Smooth muscle cell (in vitro differentiated cells): ENCODE measurements at regions not wholly inside any gene's neighbourhood (a gene's known extent, or its start where the extent isn't known, plus 50 kb on each side); places are given as distances from the start of the nearest gene placed in this dataset.

Source experiments
- DNase-seq: peaks from one replicate; lab custom pipeline; 2025; ENCODE audit not compliant: unreplicated experiment; lab: John Stamatoyannopoulos, UW
- H2AFZ ChIP-seq: fragments of 200-600 bp; sonication (generic); 2 replicates; pipeline ENCODE4 v1.6.0; 2016; ENCODE audit warnings: antibody characterized with exemption, low read depth, mild to moderate bottlenecking
- H3F3A ChIP-seq: fragments of 200-600 bp; sonication (generic); 2 replicates; pipeline ENCODE4 v1.6.0; 2017; ENCODE audit warnings: antibody characterized with exemption, low read depth
- H3K27ac ChIP-seq: fragments of 200-600 bp; sonication (generic); 2 replicates; pipeline ENCODE4 v1.5.1; 2016; ENCODE audit warnings: low read depth, mild to moderate bottlenecking
- H3K27me3 ChIP-seq: fragments of 200-600 bp; sonication (generic); 2 replicates; pipeline ENCODE4 v1.6.1; 2016; ENCODE audit warnings: low read depth, mild to moderate bottlenecking
- H3K36me3 ChIP-seq: fragments of 200-600 bp; sonication (generic); 2 replicates; pipeline ENCODE4 v1.5.1; 2016; ENCODE audit warnings: low read depth
- H3K4me1 ChIP-seq: fragments of 200-600 bp; sonication (generic); 2 replicates; pipeline ENCODE4 v1.5.1; 2016; ENCODE audit warnings: low read depth
- H3K4me2 ChIP-seq: fragments of 200-600 bp; sonication (generic); 2 replicates; pipeline ENCODE4 v1.6.0; 2016; ENCODE audit warnings: mild to moderate bottlenecking
- H3K4me3 ChIP-seq: fragments of 200-600 bp; sonication (generic); 2 replicates; pipeline ENCODE4 v1.5.1; 2016; ENCODE audit warnings: mild to moderate bottlenecking
- H3K79me2 ChIP-seq: fragments of 200-600 bp; sonication (generic); 2 replicates; pipeline ENCODE4 v1.6.0; 2016; ENCODE audit warnings: low read depth, mild to moderate bottlenecking
- H3K9ac ChIP-seq: fragments of 200-600 bp; sonication (generic); 2 replicates; pipeline ENCODE4 v1.6.0; 2016; ENCODE audit warnings: low read depth
- H3K9me3 ChIP-seq: fragments of 200-600 bp; sonication (generic); replicated peaks from 2 replicates; pipeline ENCODE4 v1.5.1; 2016; ENCODE audit warnings: low read depth
- H4K20me1 ChIP-seq: fragments of 200-600 bp; sonication (generic); 2 replicates; pipeline ENCODE4 v1.6.0; 2016; ENCODE audit warnings: low read depth
- WGBS: methylation state at CpG from one replicate; pipeline ENCODE4 v1.1.7; 2016; ENCODE audit warnings: low lambda C conversion rate; 5-methylcytosine and 5-hydroxymethylcytosine counted together
- TF ChIP-seq, protein P1 (sequence below): fragments of 200-600 bp; sonication (generic); IDR thresholded peaks from 2 replicates; pipeline ENCODE4 v1.5.1; 2017; ENCODE audit warnings: borderline replicate concordance, mild to moderate bottlenecking, antibody characterized with exemption; ENCODE audit not compliant: insufficient read depth, poor library complexity, severe bottlenecking

DNA sequence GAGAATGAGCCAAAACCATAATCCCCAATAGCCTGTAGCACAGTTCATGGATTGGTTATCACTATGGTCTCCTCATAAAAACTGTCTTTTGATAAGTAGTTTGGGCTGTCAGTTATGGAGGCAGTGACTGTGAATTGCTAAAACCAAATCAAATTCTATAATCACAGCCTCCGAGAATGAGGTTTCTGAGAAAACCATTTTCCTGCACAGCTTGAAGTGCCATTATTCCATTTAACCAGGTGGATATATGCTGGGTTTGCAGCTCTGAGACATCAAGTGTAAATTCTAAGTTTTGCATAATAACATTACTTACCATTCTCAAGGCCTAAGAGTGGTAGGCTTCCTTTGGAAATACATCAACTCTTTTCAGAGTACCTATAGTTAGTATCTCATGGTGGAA lies 485.4 kb downstream of the FRK start:
- Histone ChIP-seq H3K4me1 (peaks cover 3% of the 10 kb centered on the region), H3K27me3 (no peaks in the 10 kb centered on the region), H3K36me3 (no peaks in the 10 kb centered on the region), H2AFZ (no peak overlapping the region), H3K9ac (no peak overlapping the region), H3K79me2 (no peaks in the 10 kb centered on the region), H3K4me2 (no peak overlapping the region), H3K4me3 (no peak overlapping the region), H3K27ac (no peak overlapping the region), H4K20me1 (no peaks in the 10 kb centered on the region), H3F3A (no peaks in the 10 kb centered on the region), H3K9me3 (no peaks in the 10 kb centered on the region)
- TF ChIP-seq, protein P1, sequence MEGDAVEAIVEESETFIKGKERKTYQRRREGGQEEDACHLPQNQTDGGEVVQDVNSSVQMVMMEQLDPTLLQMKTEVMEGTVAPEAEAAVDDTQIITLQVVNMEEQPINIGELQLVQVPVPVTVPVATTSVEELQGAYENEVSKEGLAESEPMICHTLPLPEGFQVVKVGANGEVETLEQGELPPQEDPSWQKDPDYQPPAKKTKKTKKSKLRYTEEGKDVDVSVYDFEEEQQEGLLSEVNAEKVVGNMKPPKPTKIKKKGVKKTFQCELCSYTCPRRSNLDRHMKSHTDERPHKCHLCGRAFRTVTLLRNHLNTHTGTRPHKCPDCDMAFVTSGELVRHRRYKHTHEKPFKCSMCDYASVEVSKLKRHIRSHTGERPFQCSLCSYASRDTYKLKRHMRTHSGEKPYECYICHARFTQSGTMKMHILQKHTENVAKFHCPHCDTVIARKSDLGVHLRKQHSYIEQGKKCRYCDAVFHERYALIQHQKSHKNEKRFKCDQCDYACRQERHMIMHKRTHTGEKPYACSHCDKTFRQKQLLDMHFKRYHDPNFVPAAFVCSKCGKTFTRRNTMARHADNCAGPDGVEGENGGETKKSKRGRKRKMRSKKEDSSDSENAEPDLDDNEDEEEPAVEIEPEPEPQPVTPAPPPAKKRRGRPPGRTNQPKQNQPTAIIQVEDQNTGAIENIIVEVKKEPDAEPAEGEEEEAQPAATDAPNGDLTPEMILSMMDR, result no peak
- DNase-seq, result no peak
- WGBS, result 100% methylated on average over 1 of the region's 1 CpG

DNA sequence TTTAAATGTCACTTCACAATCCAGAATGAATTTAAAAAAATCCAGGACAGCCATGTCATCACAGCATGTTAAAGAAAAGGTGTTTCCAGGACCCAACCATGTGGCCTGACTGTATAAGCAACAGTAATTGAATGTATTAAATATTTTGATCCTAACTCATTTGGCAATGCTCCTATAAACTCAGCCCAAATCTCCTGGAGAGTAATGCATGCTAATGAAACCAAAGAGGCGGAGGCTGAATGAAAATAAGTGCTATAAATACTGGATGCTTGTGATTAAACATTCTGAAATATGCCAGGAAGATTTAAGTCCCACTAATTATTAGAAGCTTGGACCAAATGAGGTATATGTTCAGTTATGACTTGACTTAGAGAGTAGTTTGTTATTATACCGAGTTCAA lies 486.8 kb downstream of the FRK start:
- Histone ChIP-seq H3K27ac (no peak overlapping the region), H4K20me1 (no peaks in the 10 kb centered on the region), H3K36me3 (no peaks in the 10 kb centered on the region)

DNA sequence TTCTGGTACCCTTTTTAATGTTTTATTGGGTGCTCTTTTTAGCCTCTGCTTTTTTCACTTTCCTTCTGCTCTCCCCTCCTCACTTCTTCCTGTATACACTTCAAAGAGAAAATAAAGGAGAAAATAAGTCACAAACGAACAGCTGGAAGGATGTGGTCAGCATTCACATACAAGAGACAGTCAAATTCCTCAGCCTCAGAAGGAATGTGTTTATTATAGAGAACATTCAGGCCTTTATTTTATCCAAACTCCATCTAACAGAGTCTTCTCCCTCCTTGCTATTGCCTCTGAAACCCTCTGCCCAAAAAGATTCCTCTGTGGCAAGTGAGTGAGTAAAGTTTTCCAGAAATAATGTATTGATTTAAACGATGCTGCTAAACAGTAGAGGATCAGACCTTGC lies 490.4 kb downstream of the FRK start:
- no peaks in the 10 kb centered on the region for H3K79me2 ChIP-seq
- H3K9me3 ChIP-seq, result no peaks in the 10 kb centered on the region
- no peaks in the 10 kb centered on the region for H3F3A ChIP-seq
- no peak overlapping the region for H3K9ac ChIP-seq
- TF ChIP-seq, protein P1, result no peak
- 27% methylated on average over 2 of the region's 2 CpGs for WGBS
- no peaks in the 10 kb centered on the region for H3K27me3 ChIP-seq
- H3K4me1 ChIP-seq, result peaks cover 5% of the 10 kb centered on the region
- DNase-seq, result no peak
- no peaks in the 10 kb centered on the region for H4K20me1 ChIP-seq
- H3K36me3 ChIP-seq, result no peaks in the 10 kb centered on the region
- H3K27ac ChIP-seq, result peak overlapping the region; percentile 33
- peak overlapping the region; percentile 50 for H3K4me2 ChIP-seq
- H2AFZ ChIP-seq, result peak overlapping the region; percentile 78
- H3K4me3 ChIP-seq, result no peak overlapping the region

More for the DNA sequence above, 486.8 kb downstream of the FRK start:
- no peak overlapping the region for H3K4me3 ChIP-seq
- DNase-seq, result no peak
- no peak overlapping the region for H3K4me2 ChIP-seq
- H3K27me3 ChIP-seq, result no peaks in the 10 kb centered on the region
- H3K4me1 ChIP-seq, result peaks cover 5% of the 10 kb centered on the region
- TF ChIP-seq, protein P1, result no peak
- H3K9ac ChIP-seq, result no peak overlapping the region
- H3F3A ChIP-seq, result no peaks in the 10 kb centered on the region
- no peaks in the 10 kb centered on the region for H3K79me2 ChIP-seq
- 86% methylated on average over 2 of the region's 2 CpGs for WGBS
- H3K9me3 ChIP-seq, result no peaks in the 10 kb centered on the region
- no peak overlapping the region for H2AFZ ChIP-seq

DNA sequence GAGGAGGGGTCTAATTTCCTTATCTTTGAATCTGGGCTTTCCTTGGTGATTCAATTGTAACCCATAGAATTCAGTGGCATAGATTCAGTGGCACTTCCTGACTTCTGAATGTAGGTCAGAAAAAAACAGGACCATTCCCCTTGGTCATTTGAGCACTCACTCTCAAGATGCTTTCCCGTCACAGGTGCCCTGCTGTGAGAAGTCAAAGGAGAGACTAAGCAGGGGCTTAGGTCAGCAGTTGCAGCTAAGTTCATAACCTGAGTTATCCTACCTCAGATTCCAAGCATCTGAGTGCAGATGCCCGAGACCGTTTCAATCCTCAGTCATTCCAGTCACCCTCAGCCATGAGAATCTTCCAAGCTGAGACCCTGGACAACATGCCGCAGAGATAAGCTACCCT lies 506.6 kb downstream of the FRK start:
- H3K4me2 ChIP-seq, result no peak overlapping the region

More for the DNA sequence above, 506.6 kb downstream of the FRK start:
- no peaks in the 10 kb centered on the region for H3K9me3 ChIP-seq
- TF ChIP-seq, protein P1, result no peak
- no peaks in the 10 kb centered on the region for H3K4me1 ChIP-seq
- no peak overlapping the region for H3K4me3 ChIP-seq
- WGBS, result 60% methylated on average over 4 of the region's 4 CpGs
- no peak for DNase-seq
- H3K27ac ChIP-seq, result no peak overlapping the region
- no peak overlapping the region for H2AFZ ChIP-seq
- no peaks in the 10 kb centered on the region for H4K20me1 ChIP-seq
- no peaks in the 10 kb centered on the region for H3K27me3 ChIP-seq
- no peaks in the 10 kb centered on the region for H3K36me3 ChIP-seq
- no peaks in the 10 kb centered on the region for H3K79me2 ChIP-seq
- no peak overlapping the region for H3K9ac ChIP-seq
- H3F3A ChIP-seq, result no peaks in the 10 kb centered on the region
